B cell (primary cell): ENCODE measurements at regions not wholly inside any gene's neighbourhood (a gene's known extent, or its start where the extent isn't known, plus 50 kb on each side); places are given as distances from the start of the nearest gene placed in this dataset.

Experiments
- ATAC-seq: fragments of 200-7000 bp; cut with Tn5 transposase; one replicate; pipeline ENCODE4 v1.10.0; 2021; ENCODE audit warnings: low read depth, mild to moderate bottlenecking, moderate number of reproducible peaks, moderate library complexity
- CTCF ChIA-PET: fragments of 350-600 bp; sonication (Branson Sonifier 250); formaldehyde crosslinking; loops from one replicate; lab custom pipeline; 2021; ENCODE audit warnings: antibody characterized with exemption, inconsistent platforms; lab: Charles Lee
- POLR2A ChIA-PET: fragments of 350-600 bp; sonication (Branson Sonifier 250); formaldehyde crosslinking; loops from one replicate; lab custom pipeline; 2021; ENCODE audit warnings: antibody characterized with exemption; lab: Charles Lee
- DNase-seq: peaks from one replicate; pipeline ENCODE4 v3.0.0; 2013
- H2AFZ ChIP-seq: 2 replicates; pipeline ENCODE4 v1.6.1; 2012; ENCODE audit warnings: mild to moderate bottlenecking, low read depth, low read length; ENCODE audit not compliant: insufficient read depth, poor library complexity, severe bottlenecking
- H3K27ac ChIP-seq, 2 donors: 1 replicate in 1 of 2; 2 replicates in 1 of 2; pipeline ENCODE4 v1.5.1; 2012 to 2013; ENCODE audit warnings: low read length in 2 of 2, mild to moderate bottlenecking in 2 of 2, moderate library complexity in 1 of 2
- H3K27me3 ChIP-seq, 4 experiments: fragments of 200-600 bp in 1 of 4; sonication (generic) in 1 of 4; replicated peaks in 1 of 4; 1 replicate in 2 of 4; 2 replicates in 2 of 4; pipeline versions ENCODE4 v1.6.1 to v1.7.0; 2013 to 2016; ENCODE audit warnings: low read length in 3 of 4, mild to moderate bottlenecking in 2 of 4, mixed read lengths in 1 of 4, moderate library complexity in 1 of 4; ENCODE audit not compliant: insufficient read depth in 4 of 4, control insufficient read depth in 3 of 4; ENCODE audit errors: control extremely low read depth in 1 of 4
- H3K36me3 ChIP-seq, 2 experiments: replicated peaks in 1 of 2; 1 replicate in 1 of 2; 2 replicates in 1 of 2; pipeline versions ENCODE4 v1.6.1 to v1.7.1; 2013; ENCODE audit warnings: low read length in 1 of 2; ENCODE audit not compliant: insufficient read depth in 2 of 2, control insufficient read depth in 1 of 2; ENCODE audit errors: control extremely low read depth in 1 of 2, extremely low read depth in 1 of 2
- H3K4me1 ChIP-seq, 2 donors: fragments of 200-600 bp in 1 of 2; sonication (generic) in 1 of 2; 1 replicate in 1 of 2; 2 replicates in 1 of 2; pipeline versions ENCODE4 v1.5.1 to v1.6.1; 2013 to 2017; ENCODE audit warnings: low read length in 2 of 2; ENCODE audit not compliant: control insufficient read depth in 2 of 2, insufficient read depth in 2 of 2
- H3K4me2 ChIP-seq: replicated peaks from 2 replicates; pipeline ENCODE3; 2012; ENCODE audit warnings: mild to moderate bottlenecking, low read depth, low read length; ENCODE audit not compliant: poor library complexity, severe bottlenecking
- H3K4me3 ChIP-seq, 5 experiments: fragments of 200-600 bp in 1 of 5; sonication (generic) in 1 of 5; 1 replicate in 3 of 5; 2 replicates in 2 of 5; pipeline versions ENCODE4 v1.5.1 to v1.7.0; 2011 to 2016; ENCODE audit warnings: low read length in 4 of 5, mild to moderate bottlenecking in 4 of 5, low read depth in 2 of 5, control low read depth in 1 of 5, moderate library complexity in 1 of 5; ENCODE audit not compliant: insufficient read depth in 1 of 5; ENCODE audit errors: control extremely low read depth in 1 of 5, extremely low read depth in 1 of 5
- H3K79me2 ChIP-seq: fragments of 200-600 bp; sonication (generic); one replicate; pipeline ENCODE4 v1.6.0; 2016; ENCODE audit warnings: low read length; ENCODE audit not compliant: control insufficient read depth, insufficient read depth
- H3K9ac ChIP-seq: fragments of 200-600 bp; sonication (generic); 2 replicates; pipeline ENCODE4 v1.6.1; 2017; ENCODE audit warnings: mild to moderate bottlenecking, low read length, moderate library complexity
- H3K9me3 ChIP-seq, 3 donors: one replicate each; pipeline versions ENCODE4 v1.6.1 to v1.7.1; 2013; ENCODE audit warnings: low read length in 2 of 3; ENCODE audit not compliant: control insufficient read depth in 2 of 3, insufficient read depth in 1 of 3; ENCODE audit errors: control extremely low read depth in 1 of 3
- H4K20me1 ChIP-seq: 2 replicates; pipeline ENCODE4 v1.6.0; 2012; ENCODE audit warnings: mild to moderate bottlenecking, low read length; ENCODE audit not compliant: insufficient read depth, control insufficient read depth, poor library complexity, severe bottlenecking
- H3K27ac Mint-ChIP-seq: one replicate; pipeline ENCODE4 v1.8.0; 2021; ENCODE audit warnings: mixed read lengths
- H3K27me3 Mint-ChIP-seq: one replicate; pipeline ENCODE4 v1.8.0; 2021; ENCODE audit warnings: mixed read lengths
- H3K4me1 Mint-ChIP-seq: one replicate; pipeline ENCODE4 v1.8.0; 2021; ENCODE audit warnings: mixed read lengths
- H3K4me3 Mint-ChIP-seq: one replicate; pipeline ENCODE4 v1.8.0; 2021; ENCODE audit warnings: mixed read lengths
- H3K9me3 Mint-ChIP-seq: one replicate; pipeline ENCODE4 v1.8.0; 2022; ENCODE audit warnings: mixed read lengths; ENCODE audit not compliant: insufficient read depth
- CTCF ChIP-seq: fragments of 200-600 bp; IDR thresholded peaks from one replicate; pipeline ENCODE4 v1.8.0; 2022; ENCODE audit warnings: antibody characterized with exemption, mild to moderate bottlenecking
- EZH2 ChIP-seq: IDR thresholded peaks from 2 replicates; pipeline ENCODE4 v1.6.1; 2012; ENCODE audit warnings: borderline replicate concordance, low read depth, mild to moderate bottlenecking, moderate library complexity, low read length; ENCODE audit not compliant: insufficient read depth, poor library complexity, severe bottlenecking
- WGBS: methylation state at CpG from one replicate; pipeline ENCODE4 v1.1.5; 2013; ENCODE audit warnings: missing lambda C conversion rate; ENCODE audit not compliant: insufficient coverage; 5-methylcytosine and 5-hydroxymethylcytosine counted together
- intact Hi-C: fragments of 100-400 bp; cut with micrococcal nuclease; formaldehyde crosslinking; loops from one replicate; pipeline ENCODE4 v1.10.0; 2022

- intact Hi-C loops, result no loop called here
- peaks cover 6% of the 10 kb centered on the region for H3K9me3 Mint-ChIP-seq
Observed at GRCh38 chr14:76673261-76673660, 88.0 kb upstream of the VASH1 start.

DNA sequence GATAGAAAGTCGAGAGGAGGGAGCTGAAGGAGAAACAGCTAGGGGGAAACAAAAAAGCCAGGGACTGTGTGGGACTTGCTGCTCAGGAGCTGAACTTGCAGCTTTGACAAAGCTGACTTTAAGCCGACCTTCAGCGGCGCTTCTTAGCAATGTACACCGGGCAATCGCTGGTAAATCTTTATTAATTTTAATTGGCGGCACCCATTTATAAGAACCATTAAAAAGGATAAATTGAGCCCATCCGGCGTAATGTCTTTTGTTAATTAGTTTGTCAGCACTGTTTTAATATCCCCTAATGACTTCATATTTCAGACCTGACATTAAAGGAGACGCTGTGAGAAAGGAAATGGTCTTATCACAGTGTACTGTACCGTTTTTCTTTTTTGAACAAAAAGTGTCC lies 86.2 kb upstream of the VASH1 start:
- Histone ChIP-seq H3K27me3 (peaks cover 0 to 8% (median 0%) of the 10 kb centered on the region in 4 experiments), H3K27ac (no peak overlapping the region), H4K20me1 (no peaks in the 10 kb centered on the region), H3K79me2 (no peaks in the 10 kb centered on the region), H3K4me3 (no peak overlapping the region), H3K4me1 (no peaks in the 10 kb centered on the region), H3K9ac (no peak overlapping the region), H3K9me3 (peaks cover 0 to 3% (median 0%) of the 10 kb centered on the region in 3 donors), H3K4me2 (no peak overlapping the region), H3K36me3 (no peaks in the 10 kb centered on the region), H2AFZ (no peak overlapping the region)
- 78% methylated on average over 6 of the region's 11 CpGs for WGBS
- intact Hi-C loops, result no loop called here
- TF ChIP-seq CTCF, result no peak
- TF ChIP-seq EZH2, result no peak
- ChIA-PET CTCF (no interaction called here), POLR2A (no interaction called here)
- no peak overlapping the region for H3K27ac Mint-ChIP-seq
- H3K27me3 Mint-ChIP-seq, result peaks cover 33% of the 10 kb centered on the region
- DNase-seq (no peak), ATAC-seq (no peak)
- peaks cover 1% of the 10 kb centered on the region for H3K9me3 Mint-ChIP-seq
- no peak overlapping the region for H3K4me3 Mint-ChIP-seq
- H3K4me1 Mint-ChIP-seq, result no peaks in the 10 kb centered on the region

More at GRCh38 chr14:76673261-76673660, 88.0 kb upstream of the VASH1 start:
- Histone ChIP-seq H3K4me3 (no peak overlapping the region), H3K4me2 (no peak overlapping the region), H4K20me1 (no peaks in the 10 kb centered on the region), H2AFZ (no peak overlapping the region), H3K4me1 (no peaks in the 10 kb centered on the region), H3K27me3 (peaks cover 0 to 8% (median 0%) of the 10 kb centered on the region in 4 experiments), H3K9ac (no peak overlapping the region), H3K79me2 (no peaks in the 10 kb centered on the region), H3K36me3 (no peaks in the 10 kb centered on the region), H3K27ac (no peak overlapping the region), H3K9me3 (peaks cover 3 to 11% (median 9%) of the 10 kb centered on the region in 3 donors)
- ChIA-PET POLR2A (no interaction called here), CTCF (no interaction called here)
- 87% methylated on average over 3 of the region's 3 CpGs for WGBS
- Mint-ChIP-seq H3K4me3 (no peak overlapping the region), H3K27ac (no peak overlapping the region), H3K27me3 (peaks cover 39% of the 10 kb centered on the region), H3K4me1 (no peaks in the 10 kb centered on the region)
- no peak for ATAC-seq
- TF ChIP-seq EZH2 (no peak), CTCF (no peak)
- no peak for DNase-seq
